ENCODE measurements at regions not wholly inside any gene's neighbourhood (a gene's known extent, or its start where the extent isn't known, plus 50 kb on each side); places are given as distances from the start of the nearest gene placed in this dataset.
"Not testable (repeated sequence)": the region's sequence is repeated elsewhere in the genome, so short reads cannot be mapped to it uniquely, and the experiment has no call there.

- peak; percentile 37 for DNase-seq
These were observed 1570.1 kb downstream of the SI start for GRCh38 chr3:163508206-163508605.

GRCh38 chr3:163504974-163505373, 1573.3 kb downstream of the SI start:
- peak; percentile 17 for DNase-seq

- not testable (repeated sequence) for DNase-seq
These were observed 1578.5 kb downstream of the SI start for GRCh38 chr3:163499736-163500219.

GRCh38 chr3:163498842-163499735, 1579.2 kb downstream of the SI start:
- not testable (repeated sequence) for DNase-seq

GRCh38 chr3:163491714-163492113, 1586.6 kb downstream of the SI start:
- DNase-seq, result no peak

- peak; percentile 90 for DNase-seq
These were observed 1588.2 kb downstream of the SI start for GRCh38 chr3:163490119-163490518.

- DNase-seq, result no peak
These were observed 1595.6 kb downstream of the SI start for GRCh38 chr3:163482695-163483094.

GRCh38 chr3:163481738-163482137, 1596.6 kb downstream of the SI start:
- DNase-seq, result no peak

- DNase-seq, result peak; percentile 39
These were observed 1602.1 kb downstream of the SI start for GRCh38 chr3:163476179-163476578.

GRCh38 chr3:163474766-163475165, 1603.5 kb downstream of the SI start:
- DNase-seq, result no peak

GRCh38 chr3:163468531-163469335, 1609.6 kb downstream of the SI start:
- DNase-seq, result no peak

GRCh38 chr3:163462446-163462845, 1615.8 kb downstream of the SI start:
- no peak for DNase-seq

- no peak for DNase-seq
These were observed 1627.6 kb downstream of the SI start for GRCh38 chr3:163450698-163451097.

- no peak for DNase-seq
These were observed 1639.5 kb downstream of the SI start for GRCh38 chr3:163438760-163439159.

- peak; percentile 12 for DNase-seq
These were observed 1655.6 kb downstream of the SI start for GRCh38 chr3:163422671-163423070.

GRCh38 chr3:163391407-163392181, 1686.7 kb downstream of the SI start:
- no peak for DNase-seq

GRCh38 chr3:163384383-163384782, 1693.9 kb downstream of the SI start:
- DNase-seq, result no peak

GRCh38 chr3:163382183-163382582, 1696.1 kb downstream of the SI start:
- no peak for DNase-seq

GRCh38 chr3:163368168-163368567, 1710.1 kb downstream of the SI start:
- DNase-seq, result no peak

GRCh38 chr3:163364717-163365116, 1713.6 kb downstream of the SI start:
- no peak for DNase-seq

GRCh38 chr3:163362151-163362550, 1716.1 kb downstream of the SI start:
- no peak for DNase-seq

GRCh38 chr3:163361357-163361878, 1716.9 kb downstream of the SI start:
- not testable (repeated sequence) for DNase-seq

GRCh38 chr3:163347944-163348343, 1730.4 kb downstream of the SI start:
- DNase-seq, result no peak

All from NCI-H82 (cell line).